ENCODE measurements at regions not wholly inside any gene's neighbourhood (a gene's known extent, or its start where the extent isn't known, plus 50 kb on each side); places are given as distances from the start of the nearest gene placed in this dataset.

DNA sequence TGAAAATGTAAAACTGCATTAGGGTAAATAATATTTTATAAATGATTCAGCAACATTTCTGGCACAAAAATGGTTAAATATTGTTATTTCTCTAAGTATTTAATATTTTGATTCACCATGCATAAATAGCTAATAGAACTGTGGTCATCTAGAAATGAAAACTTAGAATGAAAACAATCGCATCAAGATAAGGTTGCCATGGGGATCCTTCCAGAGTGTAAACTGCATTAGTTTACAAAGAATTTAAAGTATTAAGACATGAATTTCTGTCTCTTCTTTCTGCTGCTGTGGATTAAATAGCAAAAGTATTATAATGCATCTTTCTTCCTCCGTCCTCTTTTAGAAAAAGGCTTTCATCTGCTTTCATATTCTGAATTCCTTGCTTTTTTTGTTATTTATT lies 1064.6 kb upstream of the SLIT2 start:
- FAIRE-seq, result no peak
- 16% methylated on average over 2 of the region's 2 CpGs for WGBS (ENCODE audit: low lambda C conversion rate)

More for the DNA sequence above, 1064.6 kb upstream of the SLIT2 start:
- Histone ChIP-seq H3K27ac (ENCODE audit: extremely low read length, insufficient read depth, low read length) (no peak overlapping the region), H3K36me3 (replicated peaks in 1 of 2; ENCODE audit: control insufficient read depth in 1 of 2, insufficient read depth in 2 of 2, low read length in 2 of 2) (no peaks in the 10 kb centered on the region), H3K4me2 (ENCODE audit: low read depth, low read length) (no peak overlapping the region), H3K9ac (ENCODE audit: insufficient read depth, low read depth, low read length) (no peak overlapping the region), H4K20me1 (ENCODE audit: insufficient read depth, low read length) (no peaks in the 10 kb centered on the region), H3K4me1 (ENCODE audit: insufficient read depth, low read length) (no peaks in the 10 kb centered on the region), H3K4me3 (replicated peaks in 1 of 3; ENCODE audit: insufficient read depth in 1 of 3, low read depth in 2 of 3, low read length in 3 of 3) (no peak overlapping the region), H2AFZ (ENCODE audit: low read length) (no peak overlapping the region), H3K27me3 (ENCODE audit: control insufficient read depth in 1 of 2, insufficient read depth in 2 of 2, low read length in 2 of 2) (no peaks in the 10 kb centered on the region), H3K9me3 (ENCODE audit: low read length) (peaks cover 83% of the 10 kb centered on the region), H3K79me2 (ENCODE audit: insufficient read depth, low read length) (no peaks in the 10 kb centered on the region)
- intact Hi-C loops (cut with micrococcal nuclease; ENCODE audit: unreplicated experiment) (no loop called here), in situ Hi-C loops (cut with HindIII; ENCODE audit: extremely low pct_ligation_motif_present, low pct_unique_long_range_greater_than_20kb) (no loop called here)
- TF ChIP-seq, protein P1, sequence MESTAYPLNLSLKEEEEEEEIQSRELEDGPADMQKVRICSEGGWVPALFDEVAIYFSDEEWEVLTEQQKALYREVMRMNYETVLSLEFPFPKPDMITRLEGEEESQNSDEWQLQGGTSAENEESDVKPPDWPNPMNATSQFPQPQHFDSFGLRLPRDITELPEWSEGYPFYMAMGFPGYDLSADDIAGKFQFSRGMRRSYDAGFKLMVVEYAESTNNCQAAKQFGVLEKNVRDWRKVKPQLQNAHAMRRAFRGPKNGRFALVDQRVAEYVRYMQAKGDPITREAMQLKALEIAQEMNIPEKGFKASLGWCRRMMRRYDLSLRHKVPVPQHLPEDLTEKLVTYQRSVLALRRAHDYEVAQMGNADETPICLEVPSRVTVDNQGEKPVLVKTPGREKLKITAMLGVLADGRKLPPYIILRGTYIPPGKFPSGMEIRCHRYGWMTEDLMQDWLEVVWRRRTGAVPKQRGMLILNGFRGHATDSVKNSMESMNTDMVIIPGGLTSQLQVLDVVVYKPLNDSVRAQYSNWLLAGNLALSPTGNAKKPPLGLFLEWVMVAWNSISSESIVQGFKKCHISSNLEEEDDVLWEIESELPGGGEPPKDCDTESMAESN (CRISPR knock-in tag; conservative IDR thresholded peaks at IDR 0.05), result no peak
- TF ChIP-seq ZNF777 (CRISPR knock-in tag; IDR thresholded peaks at IDR 0.05) (no peak), ZNF180 (CRISPR knock-in tag; IDR thresholded peaks at IDR 0.05; ENCODE audit: borderline replicate concordance, low read depth) (no peak), RFX5 (IDR thresholded peaks at IDR 0.05; ENCODE audit: low read depth, low read length) (no peak), DNMT1 (CRISPR knock-in tag; IDR thresholded peaks at IDR 0.05) (no peak), ATRX (CRISPR knock-in tag; IDR thresholded peaks at IDR 0.05; ENCODE audit: borderline replicate concordance) (no peak), NR3C1 (CRISPR knock-in tag; IDR thresholded peaks at IDR 0.05) (no peak), MAFF (IDR thresholded peaks at IDR 0.05; ENCODE audit: low read depth, low read length) (no peak), MED13 (CRISPR knock-in tag; IDR thresholded peaks at IDR 0.05) (no peak), RNF2 (conservative IDR thresholded peaks at IDR 0.05; ENCODE audit: low read depth) (no peak)
- TF ChIP-seq, protein P2, sequence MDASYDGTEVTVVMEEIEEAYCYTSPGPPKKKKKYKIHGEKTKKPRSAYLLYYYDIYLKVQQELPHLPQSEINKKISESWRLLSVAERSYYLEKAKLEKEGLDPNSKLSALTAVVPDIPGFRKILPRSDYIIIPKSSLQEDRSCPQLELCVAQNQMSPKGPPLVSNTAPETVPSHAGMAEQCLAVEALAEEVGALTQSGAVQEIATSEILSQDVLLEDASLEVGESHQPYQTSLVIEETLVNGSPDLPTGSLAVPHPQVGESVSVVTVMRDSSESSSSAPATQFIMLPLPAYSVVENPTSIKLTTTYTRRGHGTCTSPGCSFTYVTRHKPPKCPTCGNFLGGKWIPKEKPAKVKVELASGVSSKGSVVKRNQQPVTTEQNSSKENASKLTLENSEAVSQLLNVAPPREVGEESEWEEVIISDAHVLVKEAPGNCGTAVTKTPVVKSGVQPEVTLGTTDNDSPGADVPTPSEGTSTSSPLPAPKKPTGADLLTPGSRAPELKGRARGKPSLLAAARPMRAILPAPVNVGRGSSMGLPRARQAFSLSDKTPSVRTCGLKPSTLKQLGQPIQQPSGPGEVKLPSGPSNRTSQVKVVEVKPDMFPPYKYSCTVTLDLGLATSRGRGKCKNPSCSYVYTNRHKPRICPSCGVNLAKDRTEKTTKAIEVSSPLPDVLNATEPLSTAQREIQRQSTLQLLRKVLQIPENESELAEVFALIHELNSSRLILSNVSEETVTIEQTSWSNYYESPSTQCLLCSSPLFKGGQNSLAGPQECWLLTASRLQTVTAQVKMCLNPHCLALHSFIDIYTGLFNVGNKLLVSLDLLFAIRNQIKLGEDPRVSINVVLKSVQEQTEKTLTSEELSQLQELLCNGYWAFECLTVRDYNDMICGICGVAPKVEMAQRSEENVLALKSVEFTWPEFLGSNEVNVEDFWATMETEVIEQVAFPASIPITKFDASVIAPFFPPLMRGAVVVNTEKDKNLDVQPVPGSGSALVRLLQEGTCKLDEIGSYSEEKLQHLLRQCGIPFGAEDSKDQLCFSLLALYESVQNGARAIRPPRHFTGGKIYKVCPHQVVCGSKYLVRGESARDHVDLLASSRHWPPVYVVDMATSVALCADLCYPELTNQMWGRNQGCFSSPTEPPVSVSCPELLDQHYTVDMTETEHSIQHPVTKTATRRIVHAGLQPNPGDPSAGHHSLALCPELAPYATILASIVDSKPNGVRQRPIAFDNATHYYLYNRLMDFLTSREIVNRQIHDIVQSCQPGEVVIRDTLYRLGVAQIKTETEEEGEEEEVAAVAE (CRISPR knock-in tag; IDR thresholded peaks at IDR 0.05; ENCODE audit: borderline replicate concordance), result no peak
- TF ChIP-seq, protein P3, sequence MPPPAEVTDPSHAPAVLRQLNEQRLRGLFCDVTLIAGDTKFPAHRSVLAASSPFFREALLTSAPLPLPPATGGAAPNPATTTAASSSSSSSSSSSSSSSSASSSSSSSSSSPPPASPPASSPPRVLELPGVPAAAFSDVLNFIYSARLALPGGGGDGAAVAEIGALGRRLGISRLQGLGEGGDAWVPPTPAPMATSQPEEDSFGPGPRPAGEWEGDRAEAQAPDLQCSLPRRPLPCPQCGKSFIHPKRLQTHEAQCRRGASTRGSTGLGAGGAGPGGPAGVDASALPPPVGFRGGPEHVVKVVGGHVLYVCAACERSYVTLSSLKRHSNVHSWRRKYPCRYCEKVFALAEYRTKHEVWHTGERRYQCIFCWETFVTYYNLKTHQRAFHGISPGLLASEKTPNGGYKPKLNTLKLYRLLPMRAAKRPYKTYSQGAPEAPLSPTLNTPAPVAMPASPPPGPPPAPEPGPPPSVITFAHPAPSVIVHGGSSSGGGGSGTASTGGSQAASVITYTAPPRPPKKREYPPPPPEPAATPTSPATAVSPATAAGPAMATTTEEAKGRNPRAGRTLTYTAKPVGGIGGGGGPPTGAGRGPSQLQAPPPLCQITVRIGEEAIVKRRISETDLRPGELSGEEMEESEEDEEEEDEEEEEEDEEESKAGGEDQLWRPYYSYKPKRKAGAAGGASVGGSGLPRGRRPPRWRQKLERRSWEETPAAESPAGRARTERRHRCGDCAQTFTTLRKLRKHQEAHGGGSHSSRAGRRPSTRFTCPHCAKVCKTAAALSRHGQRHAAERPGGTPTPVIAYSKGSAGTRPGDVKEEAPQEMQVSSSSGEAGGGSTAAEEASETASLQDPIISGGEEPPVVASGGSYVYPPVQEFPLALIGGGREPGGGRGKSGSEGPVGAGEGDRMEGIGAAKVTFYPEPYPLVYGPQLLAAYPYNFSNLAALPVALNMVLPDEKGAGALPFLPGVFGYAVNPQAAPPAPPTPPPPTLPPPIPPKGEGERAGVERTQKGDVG (CRISPR knock-in tag; IDR thresholded peaks at IDR 0.05; ENCODE audit: borderline replicate concordance), result no peak
- TF ChIP-seq, protein P4, sequence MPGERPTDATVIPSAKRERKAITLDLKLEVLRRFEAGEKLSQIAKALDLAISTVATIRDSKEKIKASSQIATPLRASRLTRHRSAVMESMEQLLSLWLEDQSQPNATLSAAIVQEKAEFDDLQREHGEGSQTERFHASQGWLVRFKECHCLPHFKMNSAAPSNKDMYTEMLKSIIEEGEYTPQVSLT (CRISPR knock-in tag; IDR thresholded peaks at IDR 0.05; ENCODE audit: borderline replicate concordance, low read depth), result no peak
- TF ChIP-seq, protein P5, sequence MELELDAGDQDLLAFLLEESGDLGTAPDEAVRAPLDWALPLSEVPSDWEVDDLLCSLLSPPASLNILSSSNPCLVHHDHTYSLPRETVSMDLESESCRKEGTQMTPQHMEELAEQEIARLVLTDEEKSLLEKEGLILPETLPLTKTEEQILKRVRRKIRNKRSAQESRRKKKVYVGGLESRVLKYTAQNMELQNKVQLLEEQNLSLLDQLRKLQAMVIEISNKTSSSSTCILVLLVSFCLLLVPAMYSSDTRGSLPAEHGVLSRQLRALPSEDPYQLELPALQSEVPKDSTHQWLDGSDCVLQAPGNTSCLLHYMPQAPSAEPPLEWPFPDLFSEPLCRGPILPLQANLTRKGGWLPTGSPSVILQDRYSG (CRISPR knock-in tag; IDR thresholded peaks at IDR 0.05), result no peak
- ATAC-seq (no peak), DNase-seq (ENCODE audit: low spot score) (no peak)
- CTCF ChIA-PET (ENCODE audit: low intra/inter-chr PET ratio, low total read pairs), result no interaction called here
- POLR2A ChIA-PET, result no interaction called here
- BruUV-seq (replicated peaks), result no TSS peak

Data from HepG2 (cell line).